HG03575 (cell line): ENCODE measurements at regions not wholly inside any gene's neighbourhood (a gene's known extent, or its start where the extent isn't known, plus 50 kb on each side); places are given as distances from the start of the nearest gene placed in this dataset.
A peak's percentile ranks its signal among the peaks of the same experiment; 100 is the strongest.

Experiments
- ATAC-seq: cut with Tn5 transposase; IDR thresholded peaks from one replicate; pipeline ENCODE4 v1.9.1; 2021; ENCODE audit not compliant: unreplicated experiment, insufficient number of reproducible peaks, low FRiP score; ENCODE audit errors: extremely low read depth

DNA sequence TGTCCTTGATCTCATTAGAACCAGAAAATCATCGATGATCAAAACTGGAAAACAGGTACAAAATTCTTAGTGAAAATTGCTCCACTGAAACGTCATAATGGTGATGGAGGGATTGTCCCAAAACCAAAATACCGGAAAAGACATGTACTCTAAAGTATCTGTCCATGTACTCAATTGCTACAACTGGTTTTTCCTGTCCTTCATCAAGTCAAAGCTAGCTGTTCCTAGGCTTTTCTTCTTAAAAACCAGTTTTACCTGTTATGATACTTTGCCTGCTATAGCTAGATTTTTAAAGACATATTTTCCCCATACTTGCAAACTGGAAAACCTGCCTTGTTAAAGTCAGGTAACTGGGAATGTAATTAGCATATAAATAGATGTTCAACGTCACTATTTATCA lies 50.5 kb upstream of the LRRC1 start:
- no peak for ATAC-seq

DNA sequence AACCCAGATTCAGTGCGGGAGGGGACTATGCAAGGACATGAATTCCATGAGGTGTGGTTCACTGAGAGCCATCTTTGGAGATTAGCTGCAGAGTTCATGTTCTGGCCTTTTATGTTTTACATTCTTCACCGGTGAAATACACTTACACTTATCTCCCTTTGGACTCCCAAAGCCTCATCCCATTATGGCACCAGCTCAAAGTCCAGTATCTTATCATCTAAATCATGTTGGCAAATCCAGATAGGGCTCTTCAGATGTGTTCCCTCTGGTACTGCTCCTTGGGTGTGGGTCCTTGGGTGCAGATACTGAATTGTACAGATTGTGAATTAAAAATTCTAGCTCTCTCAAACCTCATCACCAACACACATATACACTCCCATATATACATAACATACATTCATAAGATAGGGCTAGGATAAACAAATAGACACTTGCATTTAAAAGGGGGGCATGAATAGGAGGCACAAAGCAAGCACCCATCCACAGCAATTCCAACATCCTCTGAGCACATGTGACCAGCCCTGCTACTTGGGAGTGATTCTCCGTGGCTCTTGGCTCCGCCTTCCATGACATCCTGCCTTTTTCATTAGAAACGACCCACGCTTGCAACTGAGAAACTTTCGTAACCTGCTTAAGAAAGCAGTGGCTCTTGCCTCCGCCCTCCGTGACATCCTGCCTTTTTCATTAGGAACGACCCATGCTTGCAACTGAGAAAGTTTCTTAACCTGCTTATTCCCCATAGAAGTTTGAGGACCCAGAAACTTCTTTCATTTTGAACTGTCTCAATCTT lies 53.6 kb upstream of the LRRC1 start:
- no peak for ATAC-seq

DNA sequence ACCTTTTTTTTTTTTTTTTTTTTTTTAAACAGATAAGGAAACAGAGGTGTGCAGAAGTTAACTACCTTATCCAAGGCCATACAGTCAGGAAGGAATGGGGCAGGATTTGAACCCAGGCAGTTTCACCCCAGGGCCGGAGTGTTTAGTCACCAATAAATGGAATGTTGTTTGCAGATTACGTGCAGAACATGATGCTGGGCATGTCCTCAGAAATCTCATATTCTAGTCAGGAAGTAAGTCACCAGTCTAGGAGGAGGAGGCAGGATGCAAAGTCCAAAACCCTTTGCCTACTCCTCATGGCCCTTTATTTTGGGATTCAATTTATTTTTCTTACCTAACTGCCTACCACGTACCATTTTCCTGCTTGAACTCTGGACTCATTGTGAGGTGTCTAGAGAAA lies 57.1 kb upstream of the LRRC1 start:
- ATAC-seq, result no peak

DNA sequence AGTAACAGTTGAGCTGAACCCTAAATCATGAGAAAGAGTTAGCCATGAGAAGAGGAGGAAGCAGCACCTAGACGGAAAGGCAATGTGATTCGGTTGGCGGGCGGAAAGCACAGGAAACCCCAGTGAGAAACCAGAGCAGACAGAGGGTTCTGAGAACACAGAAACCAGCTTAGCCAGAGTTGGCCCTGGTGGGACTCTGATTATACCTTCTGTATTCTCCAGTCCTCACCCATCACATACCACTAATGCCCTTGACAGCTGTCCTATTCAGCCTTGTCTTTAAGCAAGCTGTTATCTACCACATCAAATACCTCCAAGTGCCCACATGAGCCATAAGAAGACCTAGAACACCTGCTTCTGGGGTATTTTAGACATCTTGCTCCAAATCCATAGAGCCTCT lies 58.9 kb upstream of the LRRC1 start:
- ATAC-seq, result no peak

DNA sequence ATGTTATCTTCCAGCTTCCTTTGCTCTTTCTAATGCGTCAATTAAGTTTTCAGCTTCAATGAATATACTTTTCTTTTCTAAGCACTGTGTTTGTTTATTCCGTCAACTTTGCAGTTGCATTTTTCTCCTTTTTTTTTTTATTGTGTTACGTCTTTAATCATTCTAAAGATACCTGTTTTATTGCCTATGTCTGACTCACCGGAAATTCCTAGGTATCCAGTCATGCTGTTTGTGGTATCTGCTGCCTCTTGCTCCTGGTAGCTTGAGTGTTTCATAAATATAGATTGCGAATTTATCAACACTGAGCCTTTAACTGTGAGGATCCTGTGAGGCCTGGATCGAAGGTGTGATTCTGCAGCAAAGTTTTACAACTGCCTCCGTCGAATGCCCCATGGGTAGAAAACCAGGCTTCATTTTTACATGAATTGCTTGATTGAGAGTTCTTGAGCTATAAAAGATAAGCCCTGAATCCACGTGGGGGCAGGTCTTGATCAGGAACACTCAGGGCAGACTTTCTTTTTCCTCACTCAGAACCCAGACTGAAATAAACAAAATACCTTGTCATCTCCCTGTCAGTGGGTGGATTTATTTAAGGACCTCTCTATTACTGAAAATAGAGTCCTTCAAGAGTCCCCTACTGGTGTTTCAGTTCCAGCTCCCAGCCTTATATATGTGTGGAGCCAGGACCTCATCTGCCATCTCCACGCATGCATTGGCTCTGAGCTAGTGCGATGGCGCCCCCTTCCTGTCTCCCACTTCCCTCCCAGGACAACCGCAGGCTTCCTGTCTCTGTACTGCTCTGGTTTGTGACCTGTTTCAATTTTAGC lies 60.1 kb upstream of the LRRC1 start:
- ATAC-seq, result no peak

DNA sequence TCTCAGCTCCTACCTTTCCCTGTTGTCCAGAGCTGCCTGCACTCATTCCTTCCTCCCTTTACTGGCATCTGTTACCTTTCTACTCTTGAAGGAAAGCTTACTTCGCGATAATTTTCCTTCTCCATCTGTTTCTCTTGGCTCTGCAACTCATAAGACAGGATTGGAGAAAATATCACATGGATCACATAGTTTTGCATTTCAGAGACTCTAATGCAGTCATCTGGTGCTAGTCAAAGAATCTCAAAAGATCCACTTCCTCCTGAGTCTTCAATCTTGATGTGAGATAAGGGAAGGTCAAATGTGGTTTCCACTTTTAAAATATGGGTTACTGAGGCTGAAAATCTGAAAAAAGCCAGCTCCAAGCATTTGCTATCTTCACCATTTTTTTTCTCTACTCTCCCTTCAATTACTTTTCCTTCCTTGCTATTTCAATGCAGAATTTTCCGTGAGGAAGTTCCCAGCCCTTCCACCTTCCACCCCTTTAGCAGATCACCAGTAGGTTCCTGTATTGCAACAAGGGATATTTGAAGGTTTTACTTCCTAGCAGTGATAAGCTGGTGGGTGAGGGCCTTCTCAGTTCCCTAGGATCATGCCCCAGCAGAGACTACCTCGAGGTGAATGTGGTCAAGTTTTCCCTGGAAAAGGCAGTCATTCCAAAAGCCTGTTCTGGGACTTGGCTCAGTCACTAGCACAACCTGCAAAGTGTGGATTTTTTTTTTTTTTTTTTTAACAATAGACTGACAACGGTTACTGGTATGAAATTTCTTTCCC lies 62.8 kb upstream of the LRRC1 start:
- no peak for ATAC-seq

DNA sequence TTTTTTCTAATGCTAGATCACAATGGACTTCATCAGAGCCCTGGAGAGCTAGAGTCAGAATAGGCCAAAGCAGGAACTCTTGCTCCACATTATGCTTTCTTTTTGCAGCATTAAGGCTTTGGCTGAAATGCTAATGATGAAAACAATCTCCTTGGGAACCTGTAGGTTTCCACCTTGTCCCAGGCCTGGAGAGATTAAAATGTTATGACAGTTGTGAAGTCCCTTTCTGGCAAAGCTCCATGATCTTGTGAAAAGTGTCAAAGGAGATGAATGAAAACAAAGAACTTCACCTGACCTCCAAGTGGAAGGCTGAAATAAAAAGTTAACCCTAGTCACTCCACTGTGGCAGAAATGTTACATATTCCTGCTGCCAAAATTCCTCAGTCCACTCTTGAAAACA lies 64.0 kb upstream of the LRRC1 start:
- no peak for ATAC-seq

DNA sequence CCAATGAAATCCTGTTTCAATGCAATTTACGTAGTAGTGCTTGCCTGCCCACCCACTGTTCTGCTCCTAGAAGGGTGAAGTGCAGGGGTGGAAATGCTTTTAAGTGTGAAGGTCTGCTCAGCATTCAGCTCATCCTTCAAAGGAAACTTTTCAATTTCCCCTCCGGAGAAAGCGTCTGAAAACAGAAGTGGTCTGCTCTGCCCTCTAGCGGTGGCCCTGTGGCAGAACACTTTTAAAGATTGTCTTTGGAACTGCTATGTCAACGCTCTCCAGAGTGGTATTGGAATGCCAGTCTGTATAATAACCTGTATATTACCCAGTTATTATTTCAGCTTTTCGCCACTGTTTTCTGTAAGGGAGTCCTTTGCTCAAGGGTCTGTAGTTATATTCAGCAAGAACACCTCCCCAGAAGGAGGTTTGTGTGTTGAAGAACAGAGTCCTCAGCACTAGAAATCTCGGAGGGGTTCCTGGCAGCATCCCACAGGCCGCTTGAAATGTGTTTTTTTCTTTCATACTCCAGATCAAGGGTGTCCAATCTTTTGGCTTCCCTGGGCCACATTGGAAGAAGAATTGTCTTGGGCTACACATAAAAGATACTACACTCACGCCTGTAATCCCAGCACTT lies 63.1 kb upstream of the KLHL31 start:
- no peak for ATAC-seq

DNA sequence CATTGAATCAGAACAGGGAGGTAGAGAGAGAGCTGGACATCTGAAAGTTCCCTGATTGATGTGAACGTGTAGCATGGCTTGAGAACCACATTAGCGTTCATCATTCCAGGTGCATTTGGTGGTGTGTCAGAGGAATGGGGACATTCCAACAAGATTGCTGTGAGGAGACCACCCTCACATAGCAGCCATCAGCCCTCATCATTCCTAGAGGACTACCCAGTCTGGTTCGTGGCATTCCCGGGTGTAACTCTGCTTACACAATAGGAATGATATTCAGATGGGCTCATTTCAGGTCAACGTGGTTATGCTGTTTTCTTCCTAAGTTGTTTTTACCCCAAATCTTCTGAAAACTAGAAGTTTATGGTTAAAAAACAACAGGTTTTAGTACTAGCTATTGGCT lies 62.2 kb upstream of the KLHL31 start:
- no peak for ATAC-seq

DNA sequence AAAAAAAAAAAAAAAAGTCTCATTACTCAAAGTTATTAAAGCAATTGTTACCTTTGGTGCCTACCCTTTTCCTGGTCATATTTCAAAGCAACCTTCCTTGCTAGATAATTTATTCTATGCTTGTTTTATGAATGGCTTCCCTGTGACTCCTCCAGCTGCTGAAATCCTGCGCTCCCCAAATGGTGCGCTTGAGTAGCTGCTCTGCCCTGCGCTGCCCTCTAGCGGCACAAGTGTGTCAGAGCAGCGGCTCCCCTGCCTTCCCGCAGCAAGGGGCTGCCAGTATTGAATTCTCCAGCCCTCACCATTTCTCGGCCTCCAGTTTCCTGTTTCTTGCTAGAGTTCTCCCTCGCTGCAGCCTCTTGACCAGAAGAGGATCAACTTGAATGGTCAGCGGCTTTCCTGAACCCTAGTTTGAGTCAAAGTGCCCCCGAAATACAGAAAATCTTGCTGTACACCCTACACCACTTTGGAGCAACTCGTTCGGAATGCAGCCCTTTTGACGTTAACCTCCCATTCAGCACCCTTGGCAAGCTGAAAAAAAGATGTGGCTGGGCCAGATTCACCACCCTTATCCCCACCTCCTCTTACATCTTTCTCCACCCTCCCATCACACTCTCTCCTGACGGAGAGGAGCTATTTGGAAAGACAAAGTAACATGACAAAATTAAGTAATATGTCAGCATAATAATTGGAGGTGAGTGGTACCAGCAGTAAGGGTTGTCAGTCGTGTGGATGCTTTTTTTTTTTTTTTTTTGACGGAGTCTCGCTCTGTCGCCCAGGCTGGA lies 60.4 kb upstream of the KLHL31 start:
- ATAC-seq, result peak; percentile 53

DNA sequence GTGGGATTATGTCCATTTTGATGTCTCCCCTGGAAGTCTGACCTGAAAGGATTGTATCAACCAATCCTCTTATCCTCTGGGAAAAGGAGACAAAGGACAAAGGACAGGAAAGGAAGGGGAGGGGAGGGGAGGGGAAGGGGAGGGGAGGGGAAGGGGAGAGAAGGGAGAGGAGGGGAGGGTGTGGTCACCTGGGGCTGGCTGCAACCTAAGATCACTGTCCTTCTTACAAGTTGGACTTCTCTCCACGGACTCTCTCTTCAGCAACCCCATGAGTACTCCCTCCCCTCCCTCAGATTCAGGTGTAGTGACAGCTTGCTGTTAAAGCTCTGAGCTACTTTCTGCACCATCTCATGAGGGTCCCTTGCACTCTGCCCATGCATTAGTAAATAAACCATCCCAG lies 58.9 kb upstream of the KLHL31 start:
- no peak for ATAC-seq

DNA sequence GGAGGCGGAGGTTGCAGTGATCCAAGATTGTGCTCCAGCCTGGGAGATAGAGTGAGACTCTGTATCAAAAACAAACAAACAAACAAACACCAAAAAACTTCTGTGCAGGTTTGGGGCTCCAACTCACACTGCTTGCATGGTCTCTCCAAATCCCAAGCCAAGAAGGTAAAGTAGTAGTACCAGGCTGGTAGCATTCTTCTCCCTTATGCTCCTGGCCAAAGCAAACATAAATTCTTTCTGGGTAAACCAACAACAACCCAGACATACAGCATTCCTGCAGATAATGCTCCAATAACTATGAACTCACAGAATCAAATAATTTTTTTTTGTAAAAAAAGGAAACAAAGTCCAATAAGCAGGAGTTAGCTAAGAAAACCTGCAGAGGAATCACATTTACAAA lies 57.8 kb upstream of the KLHL31 start:
- ATAC-seq, result no peak

DNA sequence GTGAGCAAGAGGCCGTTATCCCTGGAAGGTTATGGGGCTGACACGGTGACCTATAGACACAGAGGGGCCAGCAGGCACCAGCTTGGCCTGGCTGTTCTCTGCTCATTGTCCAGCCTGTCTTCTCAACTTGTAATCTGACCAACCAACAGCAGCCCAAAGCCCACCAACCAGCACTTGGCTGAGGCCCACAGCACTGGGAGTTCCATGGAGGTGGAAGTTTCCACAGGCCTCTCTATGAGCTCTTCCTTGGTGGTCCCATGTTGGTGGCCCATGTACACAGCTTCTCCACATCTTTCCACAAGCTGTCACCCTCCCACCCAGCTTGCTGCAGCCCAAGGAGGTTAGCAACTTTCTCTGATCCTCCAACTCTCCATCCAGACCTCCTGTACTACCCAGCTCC lies 56.2 kb upstream of the KLHL31 start:
- ATAC-seq, result no peak

DNA sequence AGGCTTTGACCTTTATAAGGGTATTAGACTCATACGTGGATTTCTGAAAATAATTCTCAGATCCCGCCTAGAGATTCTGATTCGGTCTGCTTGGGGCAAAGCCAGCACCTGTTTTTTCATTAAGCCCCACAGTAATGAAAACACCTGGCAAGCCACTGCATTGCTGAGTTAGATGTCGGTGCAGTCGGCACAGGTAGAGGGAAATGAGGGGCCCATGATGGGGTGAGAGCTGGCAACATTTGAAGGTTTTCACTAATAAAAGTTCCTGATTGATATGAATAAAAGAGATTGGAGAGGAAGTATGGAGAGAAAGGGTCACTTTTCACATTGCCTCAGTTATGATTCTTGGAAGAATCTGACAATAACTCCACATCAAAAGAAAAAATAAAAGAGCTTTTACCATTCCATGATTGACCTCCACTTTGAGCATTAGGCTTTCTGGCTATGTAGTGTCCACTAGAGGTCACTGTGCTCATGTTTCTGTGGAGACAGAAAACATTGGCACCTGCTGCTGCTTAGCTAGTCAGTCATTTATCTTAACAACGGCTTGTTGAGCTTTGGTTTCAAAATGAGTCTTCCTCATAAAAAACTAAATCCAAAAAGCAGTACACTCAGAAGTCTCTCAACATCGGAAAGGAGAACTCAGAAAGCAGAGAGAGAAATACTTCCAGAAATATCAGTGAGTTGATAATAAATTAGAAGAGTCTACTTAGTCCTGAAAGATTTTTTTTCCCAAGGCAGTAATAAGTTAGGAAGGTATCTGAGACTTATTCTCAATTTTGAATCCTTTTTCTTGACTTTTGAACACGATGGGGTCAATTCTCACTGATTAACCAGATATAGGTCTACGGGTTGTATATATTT lies 53.3 kb upstream of the KLHL31 start:
- ATAC-seq, result peak; percentile 94

DNA sequence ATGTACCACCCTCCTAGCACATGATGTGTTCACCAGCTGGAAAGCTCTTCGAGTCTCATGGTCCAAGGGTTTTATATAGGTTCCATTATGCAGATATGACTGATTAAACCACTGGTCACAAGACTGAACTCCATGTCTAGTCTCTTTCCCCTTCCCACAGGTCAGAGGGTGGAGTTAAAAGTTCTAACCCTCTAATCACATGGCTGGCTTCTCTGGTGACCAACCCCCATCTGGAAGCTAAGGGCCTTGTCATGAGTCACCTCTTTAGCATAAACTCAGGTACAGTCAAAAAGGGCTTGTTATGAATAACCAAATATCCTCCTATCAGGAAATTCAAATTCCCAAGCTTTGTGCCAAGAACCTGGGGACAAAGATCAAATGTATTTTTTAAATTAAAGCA lies 52.0 kb upstream of the KLHL31 start:
- ATAC-seq, result no peak

DNA sequence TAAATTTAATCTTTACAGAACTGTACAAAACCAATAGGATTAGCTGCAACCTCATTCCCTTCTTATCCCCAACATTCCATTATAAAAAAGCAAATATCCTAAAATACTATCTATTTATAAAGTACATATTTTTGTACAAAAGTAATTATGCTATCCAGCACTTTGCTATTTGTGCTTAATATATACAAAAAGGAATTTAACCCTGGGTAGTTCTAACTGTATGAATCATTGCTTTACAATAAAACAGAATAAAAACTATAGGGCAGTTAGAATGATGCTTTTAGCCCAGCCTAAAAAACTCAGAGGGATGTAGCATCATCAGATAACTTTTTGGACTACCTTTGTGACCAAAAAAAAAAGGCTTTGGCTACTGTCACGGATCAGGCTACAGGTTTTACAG lies 49.9 kb upstream of the KLHL31 start:
- no peak for ATAC-seq
